Spleen (tissue), 11 donors: ENCODE measurements at regions not wholly inside any gene's neighbourhood (a gene's known extent, or its start where the extent isn't known, plus 50 kb on each side); places are given as distances from the start of the nearest gene placed in this dataset.

Source experiments
- DNase-seq: peaks from one replicate; pipeline ENCODE4 v3.0.0-alpha.2; 2020
- H3K27ac ChIP-seq, 8 donors: fragments of 200-600 bp; sonication (generic) in 7 of 8; 1 replicate in 4 of 8; 2 replicates in 4 of 8; pipeline versions ENCODE4 v1.5.0 to v1.8.0; 2016 to 2021; ENCODE audit warnings: inconsistent platforms in 4 of 8, mild to moderate bottlenecking in 4 of 8, moderate library complexity in 1 of 8
- H3K27me3 ChIP-seq, 7 donors: fragments of 200-600 bp; sonication (generic) in 6 of 7; replicated peaks in 1 of 7; 1 replicate in 4 of 7; 2 replicates in 3 of 7; pipeline versions ENCODE4 v1.5.0 to v1.8.0; 2016 to 2021; ENCODE audit warnings: inconsistent platforms in 3 of 7, mild to moderate bottlenecking in 1 of 7
- H3K36me3 ChIP-seq, 6 donors: fragments of 200-600 bp; sonication (generic) in 5 of 6; 1 replicate in 4 of 6; 2 replicates in 2 of 6; pipeline versions ENCODE4 v1.5.0 to v1.8.0; 2016 to 2021; ENCODE audit warnings: inconsistent platforms in 2 of 6
- H3K4me1 ChIP-seq, 6 donors: fragments of 200-600 bp; sonication (generic) in 5 of 6; 1 replicate in 3 of 6; 2 replicates in 3 of 6; pipeline versions ENCODE4 v1.5.0 to v1.8.0; 2016 to 2021; ENCODE audit warnings: inconsistent platforms in 3 of 6
- H3K4me3 ChIP-seq, 8 donors: fragments of 200-600 bp; sonication (generic) in 7 of 8; 1 replicate in 4 of 8; 2 replicates in 4 of 8; pipeline versions ENCODE4 v1.5.0 to v1.8.0; 2016 to 2021; ENCODE audit warnings: inconsistent platforms in 4 of 8, mild to moderate bottlenecking in 4 of 8, moderate library complexity in 2 of 8
- H3K9me3 ChIP-seq, 8 donors: fragments of 200-600 bp; sonication (generic) in 7 of 8; 1 replicate in 4 of 8; 2 replicates in 4 of 8; pipeline versions ENCODE4 v1.5.0 to v1.8.0; 2016 to 2021; ENCODE audit warnings: inconsistent platforms in 4 of 8
- POLR2A ChIP-seq, 3 donors: fragments of 450-650 bp; IDR thresholded peaks; one replicate each; pipeline ENCODE4 v1.5.1; 2017; ENCODE audit warnings: antibody characterized with exemption in 3 of 3, mild to moderate bottlenecking in 1 of 3
- POLR2AphosphoS5 ChIP-seq, 3 donors: sonication (generic); formaldehyde crosslinking; IDR thresholded peaks; one replicate each; pipeline ENCODE4 v1.5.1; 2017; ENCODE audit warnings: antibody characterized with exemption in 3 of 3
- WGBS, 5 donors: extraction: QIAGEN DNeasy Blood & Tissue Kit in 3 of 5; methylation state at CpG; one replicate each; pipeline versions ENCODE4 v1.1.5 to v1.1.7; 2013 to 2018; 5-methylcytosine and 5-hydroxymethylcytosine counted together
- intact Hi-C: fragments of 100-400 bp; cut with DNase I; formaldehyde crosslinking; loops from one replicate; pipeline ENCODE4 v1.15.0; 2023; ENCODE audit warnings: low total_unique reads
- TF ChIP-seq, protein P1 (sequence below), 11 experiments: fragments of 200-600 bp in 7 of 11; fragments of 450-650 bp in 4 of 11; sonication (generic) in 4 of 11; IDR thresholded peaks in 8 of 11; conservative IDR thresholded peaks in 3 of 11; 1 replicate in 7 of 11; 2 replicates in 4 of 11; pipeline versions ENCODE4 v1.4.0 to v1.8.0; 2016 to 2021; ENCODE audit warnings: antibody characterized with exemption in 11 of 11, inconsistent platforms in 4 of 11, mild to moderate bottlenecking in 1 of 11
- donor health status: healthy with polysubstance abuse.
- donor health status: DM: no; HTN: no; CAD: no; lungs with moderate emphysema.
- donor health status: DM: no; HTN: no; CAD: no.
- donor health status: Bipolar disorder and iron deficiency.
- donor health status: healthy.
- donor health status: DM: no; HTN: no; CAD: no.
- donor health status: DM: yes; HTN: yes; CAD: no.

DNA sequence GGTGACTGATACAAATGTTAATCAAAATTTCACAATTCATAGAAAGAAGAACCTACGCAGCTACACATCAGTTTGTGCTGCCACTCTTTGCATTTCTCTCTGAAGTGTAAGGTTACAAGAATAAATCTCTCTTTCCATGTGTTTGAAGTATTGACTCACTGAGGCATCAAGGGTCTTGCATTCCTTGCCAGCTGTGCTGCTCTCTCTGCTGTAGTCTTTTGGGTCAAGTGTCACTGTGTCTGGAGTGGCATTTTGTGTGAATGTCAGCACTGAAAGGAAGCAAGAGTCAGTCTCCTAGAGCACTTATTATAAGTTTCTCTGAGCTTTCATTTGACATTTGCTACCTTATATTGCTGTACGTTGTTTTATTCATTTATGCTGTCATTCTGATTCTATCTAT, 1696.1 kb upstream of the LRRTM1 start:
- Histone ChIP-seq H3K4me1 (no peaks in the 10 kb centered on the region), H3K4me3 (no peak overlapping the region), H3K27ac (no peak overlapping the region), H3K27me3 (no peaks in the 10 kb centered on the region), H3K36me3 (no peaks in the 10 kb centered on the region), H3K9me3 (peaks cover 0 to 4% (median 0%) of the 10 kb centered on the region in 8 donors)
- DNase-seq, result no peak
- WGBS, 5 donors, result 68 to 86% (median 77%) methylated on average over 2 of the region's 2 CpGs
- intact Hi-C loops, result no loop called here
- TF ChIP-seq, protein P1, sequence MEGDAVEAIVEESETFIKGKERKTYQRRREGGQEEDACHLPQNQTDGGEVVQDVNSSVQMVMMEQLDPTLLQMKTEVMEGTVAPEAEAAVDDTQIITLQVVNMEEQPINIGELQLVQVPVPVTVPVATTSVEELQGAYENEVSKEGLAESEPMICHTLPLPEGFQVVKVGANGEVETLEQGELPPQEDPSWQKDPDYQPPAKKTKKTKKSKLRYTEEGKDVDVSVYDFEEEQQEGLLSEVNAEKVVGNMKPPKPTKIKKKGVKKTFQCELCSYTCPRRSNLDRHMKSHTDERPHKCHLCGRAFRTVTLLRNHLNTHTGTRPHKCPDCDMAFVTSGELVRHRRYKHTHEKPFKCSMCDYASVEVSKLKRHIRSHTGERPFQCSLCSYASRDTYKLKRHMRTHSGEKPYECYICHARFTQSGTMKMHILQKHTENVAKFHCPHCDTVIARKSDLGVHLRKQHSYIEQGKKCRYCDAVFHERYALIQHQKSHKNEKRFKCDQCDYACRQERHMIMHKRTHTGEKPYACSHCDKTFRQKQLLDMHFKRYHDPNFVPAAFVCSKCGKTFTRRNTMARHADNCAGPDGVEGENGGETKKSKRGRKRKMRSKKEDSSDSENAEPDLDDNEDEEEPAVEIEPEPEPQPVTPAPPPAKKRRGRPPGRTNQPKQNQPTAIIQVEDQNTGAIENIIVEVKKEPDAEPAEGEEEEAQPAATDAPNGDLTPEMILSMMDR (IDR thresholded peaks at IDR 0.05 in 8 of 11, conservative IDR thresholded peaks at IDR 0.05 in 3 of 11), result no peak
- TF ChIP-seq POLR2A (IDR thresholded peaks at IDR 0.05) (no peak), POLR2AphosphoS5 (IDR thresholded peaks at IDR 0.05) (no peak)

DNA sequence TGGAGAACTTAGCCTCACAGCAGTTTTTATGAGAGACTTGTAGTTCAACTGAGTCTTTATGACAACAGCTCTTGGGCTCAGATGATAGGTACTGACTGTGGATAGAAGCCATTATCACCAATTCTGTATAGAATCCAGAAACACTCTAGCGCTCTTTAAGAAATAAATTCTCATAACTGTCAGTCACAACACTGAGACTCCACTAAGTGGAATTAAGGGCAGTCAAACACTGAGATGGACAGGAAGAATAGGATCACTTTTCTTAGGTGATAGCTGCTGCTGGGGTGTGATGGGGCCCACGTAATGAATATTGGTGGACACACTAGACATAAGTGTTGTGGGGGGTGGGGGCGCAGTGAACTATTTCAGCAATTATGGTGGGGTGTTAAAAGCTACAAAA, 1691.8 kb upstream of the LRRTM1 start:
- peaks cover 0 to 8% (median under 1%) of the 10 kb centered on the region in 8 donors for H3K9me3 ChIP-seq
- no peak for TF ChIP-seq POLR2A (IDR thresholded peaks at IDR 0.05)
- TF ChIP-seq POLR2AphosphoS5 (IDR thresholded peaks at IDR 0.05), result no peak
- TF ChIP-seq, protein P1 (IDR thresholded peaks at IDR 0.05 in 8 of 11, conservative IDR thresholded peaks at IDR 0.05 in 3 of 11), result no peak
- no peak for DNase-seq
- H3K27ac ChIP-seq, result no peak overlapping the region
- no peak overlapping the region for H3K4me3 ChIP-seq
- 70 to 85% (median 84%) methylated on average over 3 of the region's 3 CpGs for WGBS, 5 donors
- no peaks in the 10 kb centered on the region for H3K4me1 ChIP-seq
- H3K27me3 ChIP-seq, result no peaks in the 10 kb centered on the region
- no peaks in the 10 kb centered on the region for H3K36me3 ChIP-seq
- intact Hi-C loops, result no loop called here

DNA sequence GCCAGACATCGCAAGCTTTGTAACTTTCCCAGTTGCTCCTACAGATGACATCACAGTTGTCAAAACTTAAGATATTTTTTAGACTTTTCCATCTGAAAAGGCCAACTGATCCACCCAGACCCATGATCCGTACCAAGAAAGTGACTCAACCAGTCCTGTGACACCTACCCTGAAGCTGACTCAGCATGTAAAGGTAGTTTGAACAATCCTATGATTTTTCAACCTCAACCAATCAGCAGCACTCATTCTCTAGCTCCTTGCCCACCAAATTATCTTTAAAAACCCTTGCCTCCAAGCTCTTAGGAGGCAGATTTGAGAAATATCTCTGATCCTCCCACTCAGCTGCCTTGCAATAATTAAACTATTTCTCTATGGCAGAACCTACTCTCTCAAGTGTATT, 1686.7 kb upstream of the LRRTM1 start:
- WGBS, 5 donors, result 84 to 93% (median 86%) methylated on average over 2 of the region's 2 CpGs
- TF ChIP-seq POLR2AphosphoS5 (IDR thresholded peaks at IDR 0.05) (no peak), POLR2A (IDR thresholded peaks at IDR 0.05) (no peak)
- TF ChIP-seq, protein P1 (IDR thresholded peaks at IDR 0.05 in 8 of 11, conservative IDR thresholded peaks at IDR 0.05 in 3 of 11), result no peak
- intact Hi-C loops, result no loop called here

DNA sequence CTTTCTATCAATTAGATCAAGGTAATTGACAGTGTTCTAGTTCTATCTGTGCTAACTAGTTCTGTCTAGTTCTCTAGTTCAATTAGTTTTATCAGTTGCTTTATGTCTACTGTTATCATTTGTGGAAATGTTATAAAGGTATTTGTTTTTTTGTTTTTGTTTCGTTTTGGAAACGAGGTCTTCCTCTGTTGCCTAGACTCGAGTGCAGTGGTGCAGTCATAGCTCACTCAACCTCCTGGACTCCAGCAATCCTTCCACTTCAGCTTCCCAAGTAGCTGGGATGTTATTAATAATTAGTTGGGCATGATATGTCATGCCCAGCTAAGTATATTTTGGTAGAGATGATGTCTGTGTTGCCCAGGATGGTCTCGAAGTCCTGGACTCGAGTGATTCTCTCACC, 1682.8 kb upstream of the LRRTM1 start:
- Histone ChIP-seq H3K4me3 (no peak overlapping the region), H3K36me3 (no peaks in the 10 kb centered on the region), H3K4me1 (no peaks in the 10 kb centered on the region), H3K9me3 (peaks cover 0 to 36% (median 17%) of the 10 kb centered on the region in 8 donors), H3K27me3 (no peaks in the 10 kb centered on the region), H3K27ac (no peak overlapping the region)
- 70 to 86% (median 77%) methylated on average over 5 of the region's 5 CpGs for WGBS, 5 donors
- intact Hi-C loops, result no loop called here
- TF ChIP-seq POLR2AphosphoS5 (IDR thresholded peaks at IDR 0.05), result no peak
- no peak for TF ChIP-seq POLR2A (IDR thresholded peaks at IDR 0.05)
- TF ChIP-seq, protein P1 (IDR thresholded peaks at IDR 0.05 in 8 of 11, conservative IDR thresholded peaks at IDR 0.05 in 3 of 11), result no peak
- DNase-seq, result no peak

More for the DNA sequence above, 1686.7 kb upstream of the LRRTM1 start:
- no peak for DNase-seq
- no peak overlapping the region for H3K4me3 ChIP-seq
- H3K4me1 ChIP-seq, result no peaks in the 10 kb centered on the region
- H3K27ac ChIP-seq, result no peak overlapping the region
- no peaks in the 10 kb centered on the region for H3K36me3 ChIP-seq
- H3K27me3 ChIP-seq, result no peaks in the 10 kb centered on the region
- H3K9me3 ChIP-seq, result peaks cover 0 to 13% (median 6%) of the 10 kb centered on the region in 8 donors
